ENCODE measurements at regions not wholly inside any gene's neighbourhood (a gene's known extent, or its start where the extent isn't known, plus 50 kb on each side); places are given as distances from the start of the nearest gene placed in this dataset.

GRCh38 chr5:20949636-20950035, 961.6 kb upstream of the CDH18 start:
- TF ChIP-seq CTCF (IDR thresholded peaks at IDR 0.05; ENCODE audit: insufficient read depth, low read length): no peak
- TF ChIP-seq POLR2AphosphoS5 (IDR thresholded peaks at IDR 0.05; ENCODE audit: low read depth): no peak
